K562 (cell line): ENCODE measurements at regions not wholly inside any gene's neighbourhood (a gene's known extent, or its start where the extent isn't known, plus 50 kb on each side); places are given as distances from the start of the nearest gene placed in this dataset.

Experiments used
- BACH1 ChIP-seq: fragments of 200-800 bp; sonication (Bioruptor generic); IDR thresholded peaks from 2 replicates; pipeline ENCODE4 v1.6.1; 2016; ENCODE audit warnings: missing genetic modification characterization, missing compliant biosample characterization
- GABPA ChIP-seq: fragments of 200-800 bp; sonication (Bioruptor generic); conservative IDR thresholded peaks from 2 replicates; pipeline ENCODE4 v1.6.1; 2016; ENCODE audit warnings: low read depth, missing genetic modification characterization, missing compliant biosample characterization
- GABPB1 ChIP-seq: sonication (generic); formaldehyde crosslinking; IDR thresholded peaks from 2 replicates; pipeline ENCODE4 v1.8.0; 2022; ENCODE audit warnings: mild to moderate bottlenecking, missing genetic modification reagents
- MTA3 ChIP-seq: fragments of 450-650 bp; formaldehyde crosslinking; IDR thresholded peaks from 2 replicates; pipeline ENCODE4 v1.6.1; 2017; ENCODE audit warnings: mild to moderate bottlenecking, borderline replicate concordance
- PHF20 ChIP-seq: fragments of 450-650 bp; IDR thresholded peaks from 2 replicates; pipeline ENCODE4 v1.6.1; 2018; ENCODE audit not compliant: partially characterized antibody
- RNF2 ChIP-seq: sonication (generic); IDR thresholded peaks from 2 replicates; pipeline ENCODE4 v1.6.1; 2016
- SFPQ ChIP-seq: fragments of 200-400 bp; formaldehyde crosslinking; IDR thresholded peaks from 2 replicates; pipeline ENCODE4 v1.6.1; 2017; ENCODE audit warnings: mild to moderate bottlenecking, low read depth, low read length, moderate library complexity
- SIN3A ChIP-seq, 2 experiments: fragments of 150-350 bp in 1 of 2; IDR thresholded peaks; 2 replicates each; pipeline ENCODE4 v1.6.1; 2011 to 2016; ENCODE audit warnings: borderline replicate concordance in 2 of 2, low read depth in 2 of 2, low read length in 2 of 2, mild to moderate bottlenecking in 2 of 2, moderate library complexity in 2 of 2; ENCODE audit not compliant: control insufficient read depth in 1 of 2
- SREBF2 ChIP-seq: sonication (generic); formaldehyde crosslinking; IDR thresholded peaks from 2 replicates; pipeline ENCODE4 v1.4.0; 2020; ENCODE audit warnings: mild to moderate bottlenecking, missing genetic modification reagents
- THRB ChIP-seq: fragments of 450-650 bp; formaldehyde crosslinking; conservative IDR thresholded peaks from 2 replicates; pipeline ENCODE4 v1.4.0; 2022; ENCODE audit warnings: mild to moderate bottlenecking, missing genetic modification characterization
- XRCC3 ChIP-seq: fragments of 450-650 bp; IDR thresholded peaks from 2 replicates; pipeline ENCODE4 v1.6.1; 2017; ENCODE audit warnings: mild to moderate bottlenecking, moderate library complexity
- XRCC4 ChIP-seq: IDR thresholded peaks from one replicate; pipeline ENCODE4 v1.6.1; 2011; ENCODE audit not compliant: insufficient read depth, insufficient read length; ENCODE audit errors: extremely low read depth
- ZNF395 ChIP-seq: fragments of 200-800 bp; sonication (Bioruptor generic); IDR thresholded peaks from 2 replicates; pipeline ENCODE4 v1.6.1; 2017; ENCODE audit warnings: missing genetic modification characterization, missing compliant biosample characterization
- TF ChIP-seq, protein P1 (sequence below): fragments of 250-450 bp; sonication (Bioruptor Pico); IDR thresholded peaks from 2 replicates; pipeline ENCODE4 v1.8.0; 2021; ENCODE audit warnings: moderate library complexity, mild to moderate bottlenecking, inconsistent platforms
- TF ChIP-seq, protein P2 (sequence below): sonication (generic); formaldehyde crosslinking; IDR thresholded peaks from 2 replicates; pipeline ENCODE4 v1.8.0; 2022; ENCODE audit warnings: mild to moderate bottlenecking, missing genetic modification reagents, borderline replicate concordance
- TF ChIP-seq, protein P3 (sequence below), 2 experiments: fragments of 450-650 bp in 1 of 2; sonication (generic) in 1 of 2; formaldehyde crosslinking in 1 of 2; IDR thresholded peaks in 1 of 2; conservative IDR thresholded peaks in 1 of 2; 2 replicates each; pipeline versions ENCODE4 v1.6.1 to v1.8.1; 2016 to 2023; ENCODE audit warnings: mild to moderate bottlenecking in 2 of 2, moderate library complexity in 2 of 2, inconsistent platforms in 1 of 2, missing genetic modification reagents in 1 of 2

DNA sequence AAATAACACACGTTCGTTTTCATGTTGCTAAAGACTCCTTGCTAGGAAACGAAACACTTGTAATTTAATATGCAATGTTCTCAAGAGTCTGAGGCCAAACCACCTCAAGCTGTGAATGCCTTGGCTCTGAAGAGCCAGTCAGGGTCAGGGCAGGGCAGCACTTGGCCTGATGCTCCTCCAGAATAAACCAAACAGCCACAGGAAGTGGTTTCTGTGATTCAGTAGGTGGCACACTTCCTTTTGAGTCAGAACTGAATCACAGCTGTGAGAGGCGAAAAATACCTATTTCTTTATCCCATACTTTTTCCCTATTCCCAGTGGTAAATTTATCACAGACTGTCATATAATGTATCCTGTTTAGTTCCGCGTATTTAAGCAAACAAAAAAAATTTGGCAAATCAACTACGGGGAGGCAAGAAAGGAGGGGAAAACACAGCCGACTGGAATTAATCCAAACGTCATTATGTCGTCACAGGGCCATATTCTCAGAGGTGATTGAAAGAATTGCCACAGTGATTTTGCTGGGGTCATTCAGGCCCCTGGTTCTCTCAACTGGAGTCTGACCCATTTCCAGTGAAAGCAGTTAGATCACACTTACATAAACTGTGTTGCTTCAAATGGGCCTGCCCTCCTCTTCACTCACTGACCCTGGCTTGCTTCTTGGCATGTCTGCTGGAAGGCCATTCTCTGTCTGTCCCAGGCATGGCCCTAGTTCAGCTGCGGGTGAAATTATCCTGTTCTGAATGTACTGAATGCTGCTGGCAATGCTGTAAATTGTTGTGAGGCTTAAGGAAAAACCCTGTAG, 71.2 kb downstream of the ARRDC3 start (continued):
- TF ChIP-seq BACH1 (tag) (peak; percentile 31; the same call in 1 of the 2 replicates), SFPQ (no peak), RNF2 (no peak), GABPB1 (peak; percentile 52; the same call in 1 of the 2 replicates), PHF20 (no peak), XRCC3 (no peak), MTA3 (no peak), GABPA (tag) (peak; percentile 73), SREBF2 (no peak), XRCC4 (no peak), THRB (no peak), SIN3A (IDR thresholded peaks at IDR 0.05; ENCODE audit: borderline replicate concordance in 2 of 2, control insufficient read depth in 1 of 2, low read depth in 2 of 2, low read length in 2 of 2) (no peak), ZNF395 (CRISPR knock-in tag) (no peak)
- TF ChIP-seq, protein P1, sequence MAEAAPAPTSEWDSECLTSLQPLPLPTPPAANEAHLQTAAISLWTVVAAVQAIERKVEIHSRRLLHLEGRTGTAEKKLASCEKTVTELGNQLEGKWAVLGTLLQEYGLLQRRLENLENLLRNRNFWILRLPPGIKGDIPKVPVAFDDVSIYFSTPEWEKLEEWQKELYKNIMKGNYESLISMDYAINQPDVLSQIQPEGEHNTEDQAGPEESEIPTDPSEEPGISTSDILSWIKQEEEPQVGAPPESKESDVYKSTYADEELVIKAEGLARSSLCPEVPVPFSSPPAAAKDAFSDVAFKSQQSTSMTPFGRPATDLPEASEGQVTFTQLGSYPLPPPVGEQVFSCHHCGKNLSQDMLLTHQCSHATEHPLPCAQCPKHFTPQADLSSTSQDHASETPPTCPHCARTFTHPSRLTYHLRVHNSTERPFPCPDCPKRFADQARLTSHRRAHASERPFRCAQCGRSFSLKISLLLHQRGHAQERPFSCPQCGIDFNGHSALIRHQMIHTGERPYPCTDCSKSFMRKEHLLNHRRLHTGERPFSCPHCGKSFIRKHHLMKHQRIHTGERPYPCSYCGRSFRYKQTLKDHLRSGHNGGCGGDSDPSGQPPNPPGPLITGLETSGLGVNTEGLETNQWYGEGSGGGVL (CRISPR knock-in tag) = no peak
- TF ChIP-seq, protein P2, sequence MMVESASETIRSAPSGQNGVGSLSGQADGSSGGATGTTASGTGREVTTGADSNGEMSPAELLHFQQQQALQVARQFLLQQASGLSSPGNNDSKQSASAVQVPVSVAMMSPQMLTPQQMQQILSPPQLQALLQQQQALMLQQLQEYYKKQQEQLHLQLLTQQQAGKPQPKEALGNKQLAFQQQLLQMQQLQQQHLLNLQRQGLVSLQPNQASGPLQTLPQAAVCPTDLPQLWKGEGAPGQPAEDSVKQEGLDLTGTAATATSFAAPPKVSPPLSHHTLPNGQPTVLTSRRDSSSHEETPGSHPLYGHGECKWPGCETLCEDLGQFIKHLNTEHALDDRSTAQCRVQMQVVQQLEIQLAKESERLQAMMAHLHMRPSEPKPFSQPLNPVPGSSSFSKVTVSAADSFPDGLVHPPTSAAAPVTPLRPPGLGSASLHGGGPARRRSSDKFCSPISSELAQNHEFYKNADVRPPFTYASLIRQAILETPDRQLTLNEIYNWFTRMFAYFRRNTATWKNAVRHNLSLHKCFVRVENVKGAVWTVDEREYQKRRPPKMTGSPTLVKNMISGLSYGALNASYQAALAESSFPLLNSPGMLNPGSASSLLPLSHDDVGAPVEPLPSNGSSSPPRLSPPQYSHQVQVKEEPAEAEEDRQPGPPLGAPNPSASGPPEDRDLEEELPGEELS (CRISPR knock-in tag) = no peak
- TF ChIP-seq, protein P3, sequence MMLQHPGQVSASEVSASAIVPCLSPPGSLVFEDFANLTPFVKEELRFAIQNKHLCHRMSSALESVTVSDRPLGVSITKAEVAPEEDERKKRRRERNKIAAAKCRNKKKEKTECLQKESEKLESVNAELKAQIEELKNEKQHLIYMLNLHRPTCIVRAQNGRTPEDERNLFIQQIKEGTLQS (IDR thresholded peaks at IDR 0.05) = peak; percentile 47; the same call in 1 of the 2 replicates
- TF ChIP-seq, protein P3 (CRISPR knock-in tag; conservative IDR thresholded peaks at IDR 0.05) = no peak
